OCI-LY7 (cell line): ENCODE measurements at regions not wholly inside any gene's neighbourhood (a gene's known extent, or its start where the extent isn't known, plus 50 kb on each side); places are given as distances from the start of the nearest gene placed in this dataset.

Experiments used
- BruUV-seq: library from RNA; stranded (reverse); fragments of 400-500 nt; replicated peaks from 2 replicates; lab custom pipeline; 2021; lab: Mats Ljungman, UMichigan
- CTCF ChIA-PET: fragments of 300-600 bp; sonication (Branson Sonifier 250); formaldehyde crosslinking; loops from one replicate; lab custom pipeline; 2022; ENCODE audit warnings: antibody characterized with exemption; ENCODE audit not compliant: unreplicated experiment; lab: Charles Lee
- POLR2A ChIA-PET: fragments of 300-600 bp; sonication (Branson Sonifier 250); formaldehyde crosslinking; loops from one replicate; lab custom pipeline; 2022; ENCODE audit warnings: antibody characterized with exemption; lab: Charles Lee
- DNase-seq: peaks from one replicate; pipeline ENCODE4 v3.0.0-alpha.2; 2015; ENCODE audit warnings: low spot score
- H2AFZ ChIP-seq: fragments of 200-600 bp; sonication (generic), shearing (Covaris generic); 2 replicates; pipeline ENCODE4 v1.6.1; 2014; ENCODE audit warnings: mild to moderate bottlenecking, antibody characterized with exemption, low read length, moderate library complexity
- H3K27ac ChIP-seq: fragments of 200-600 bp; sonication (generic); 2 replicates; pipeline ENCODE4 v1.5.1; 2014; ENCODE audit warnings: mixed run types, low read depth, mild to moderate bottlenecking, moderate library complexity, low read length, inconsistent platforms; ENCODE audit not compliant: poor library complexity, severe bottlenecking
- H3K36me3 ChIP-seq: fragments of 200-600 bp; sonication (generic); 2 replicates; pipeline ENCODE4 v1.6.1; 2014; ENCODE audit warnings: mild to moderate bottlenecking, antibody characterized with exemption, low read length, moderate library complexity, mixed read lengths; ENCODE audit not compliant: insufficient read depth
- H3K4me1 ChIP-seq: fragments of 200-600 bp; sonication (generic); 2 replicates; pipeline ENCODE4 v1.5.1; 2014; ENCODE audit warnings: mild to moderate bottlenecking, low read length; ENCODE audit not compliant: insufficient read depth, poor library complexity, severe bottlenecking
- H3K4me2 ChIP-seq: fragments of 200-600 bp; sonication (generic); 2 replicates; pipeline ENCODE4 v1.6.1; 2014; ENCODE audit warnings: mild to moderate bottlenecking, low read length
- H3K4me3 ChIP-seq: fragments of 200-600 bp; sonication (generic); 2 replicates; pipeline ENCODE4 v1.5.1; 2014; ENCODE audit warnings: mild to moderate bottlenecking, low read depth, low read length; ENCODE audit not compliant: poor library complexity, severe bottlenecking
- H3K79me2 ChIP-seq: fragments of 200-600 bp; sonication (generic); 2 replicates; pipeline ENCODE4 v1.6.1; 2016; ENCODE audit warnings: low read depth, mild to moderate bottlenecking, low read length, moderate library complexity, mixed read lengths; ENCODE audit not compliant: insufficient read depth
- H3K9me2 ChIP-seq: fragments of 200-600 bp; sonication (generic); 2 replicates; pipeline ENCODE4 v1.6.1; 2016; ENCODE audit warnings: mild to moderate bottlenecking, low read length, mixed read lengths; ENCODE audit not compliant: insufficient read depth
- H3K9me3 ChIP-seq: fragments of 200-600 bp; sonication (generic); 2 replicates; pipeline ENCODE4 v1.6.1; 2014; ENCODE audit warnings: mild to moderate bottlenecking, mixed run types, low read length, mixed read lengths
- H4K20me1 ChIP-seq: fragments of 200-600 bp; sonication (generic); 2 replicates; pipeline ENCODE4 v1.6.1; 2014; ENCODE audit warnings: mild to moderate bottlenecking, antibody characterized with exemption, low read length, moderate library complexity, mixed read lengths; ENCODE audit not compliant: insufficient read depth
- CTCF ChIP-seq: fragments of 200-600 bp; sonication (generic); conservative IDR thresholded peaks from 2 replicates; pipeline ENCODE4 v1.5.1; 2014; ENCODE audit warnings: mild to moderate bottlenecking, antibody characterized with exemption, low read length, moderate library complexity, mixed read lengths
- EZH2phosphoT487 ChIP-seq: fragments of 200-600 bp; sonication (generic); IDR thresholded peaks from 2 replicates; pipeline ENCODE4 v1.6.1; 2018; ENCODE audit warnings: low read depth, borderline replicate concordance, mild to moderate bottlenecking, mixed run types, antibody characterized with exemption, low read length, moderate library complexity, mixed read lengths
- intact Hi-C: fragments of 100-400 bp; cut with micrococcal nuclease; formaldehyde crosslinking; loops from one replicate; pipeline ENCODE4 v1.10.0; 2022; ENCODE audit not compliant: unreplicated experiment

GRCh38 chr6:163729127-163729872 lies 314.8 kb downstream of the QKI start:
- TF ChIP-seq CTCF = no peak
- no peak for TF ChIP-seq EZH2phosphoT487
- Histone ChIP-seq H2AFZ (no peak overlapping the region), H3K27ac (no peak overlapping the region), H3K9me3 (no peaks in the 10 kb centered on the region), H3K79me2 (no peaks in the 10 kb centered on the region), H3K36me3 (no peaks in the 10 kb centered on the region), H3K4me3 (no peak overlapping the region), H3K4me2 (no peak overlapping the region), H3K4me1 (peaks cover 82% of the 10 kb centered on the region), H3K9me2 (no peaks in the 10 kb centered on the region), H4K20me1 (no peaks in the 10 kb centered on the region)
- POLR2A ChIA-PET = interaction anchor here (0.7 to 1.7 kb wide), 4 partner anchors 8 to 26 kb away, joined by 3 to 7 read pairs (median 4); no protein-coding TSS in a partner anchor
- CTCF ChIA-PET = no interaction called here
- intact Hi-C loops = loop anchor here (2.0 kb wide), 1 partner anchor 28 kb away; no protein-coding TSS in a partner anchor
- no peak for DNase-seq
- BruUV-seq = no TSS peak

- no peaks in the 10 kb centered on the region for H4K20me1 ChIP-seq
- no peak overlapping the region for H3K4me3 ChIP-seq
- DNase-seq = no peak
- no peaks in the 10 kb centered on the region for H3K36me3 ChIP-seq
- BruUV-seq = no TSS peak
- H3K79me2 ChIP-seq = no peaks in the 10 kb centered on the region
- H3K9me2 ChIP-seq = no peaks in the 10 kb centered on the region
- intact Hi-C loops = loop anchor here (2.0 kb wide), 1 partner anchor 28 kb away; no protein-coding TSS in a partner anchor
- POLR2A ChIA-PET = interaction anchor here (0.5 to 1.7 kb wide), 9 partner anchors 9 to 135 kb away, joined by 3 to 7 read pairs (median 3); no protein-coding TSS in a partner anchor
- H2AFZ ChIP-seq = peak overlapping the region; percentile 80; the same call in 1 of the 2 replicates
- TF ChIP-seq EZH2phosphoT487 (no peak), CTCF (no peak)
- peaks cover 83% of the 10 kb centered on the region for H3K4me1 ChIP-seq
- H3K9me3 ChIP-seq = no peaks in the 10 kb centered on the region
- peak overlapping the region; percentile 63 for H3K27ac ChIP-seq
- CTCF ChIA-PET = no interaction called here
- H3K4me2 ChIP-seq = peak overlapping the region; percentile 59
Measured at GRCh38 chr6:163728442-163729126, 314.1 kb downstream of the QKI start.
